HCEC 1CT (cell line): ENCODE measurements at regions not wholly inside any gene's neighbourhood (a gene's known extent, or its start where the extent isn't known, plus 50 kb on each side); places are given as distances from the start of the nearest gene placed in this dataset.

Experiments
- DNase-seq: peaks from one replicate; pipeline ENCODE4 v3.0.0-alpha.2; 2017

DNA sequence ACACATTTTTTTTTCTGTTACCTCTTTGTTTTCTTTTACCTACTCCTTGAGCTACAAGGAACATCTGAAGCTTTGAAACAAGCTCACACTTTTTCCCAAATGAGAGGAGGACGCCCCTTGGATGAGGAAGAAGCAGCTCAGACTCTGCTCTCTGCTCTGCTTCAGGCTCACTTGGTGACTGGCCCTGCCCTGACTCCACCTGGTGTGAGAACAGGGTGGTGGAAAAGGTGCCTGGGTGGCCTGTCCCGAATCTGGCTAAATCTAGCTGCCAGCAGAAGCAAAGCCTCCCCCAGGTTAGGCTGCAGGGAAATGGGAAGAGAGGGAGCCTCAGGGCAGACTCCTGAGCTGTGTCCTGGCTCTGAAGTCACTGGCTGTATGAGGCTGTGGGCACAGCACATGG lies 68.0 kb upstream of the CEACAM8 start:
- DNase-seq = no peak

DNA sequence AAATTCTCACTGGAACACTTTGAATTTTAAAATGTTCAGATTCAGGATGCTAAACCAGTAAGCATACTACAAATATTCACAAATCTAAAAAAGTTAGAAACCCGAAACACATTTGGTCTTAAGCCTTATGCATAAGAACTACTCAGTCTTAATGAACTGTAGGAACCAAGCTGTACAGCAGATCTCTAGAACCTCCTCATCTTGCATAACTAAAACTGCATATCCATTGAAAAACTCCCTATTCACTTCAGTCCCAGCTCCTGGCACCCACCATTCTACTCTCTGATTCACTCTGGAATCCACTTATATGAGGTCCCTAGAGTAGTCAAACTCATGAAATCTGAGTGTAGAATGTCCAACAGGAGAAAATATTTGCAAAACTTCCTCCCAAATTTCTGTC lies 65.6 kb upstream of the CEACAM8 start:
- no peak for DNase-seq

DNA sequence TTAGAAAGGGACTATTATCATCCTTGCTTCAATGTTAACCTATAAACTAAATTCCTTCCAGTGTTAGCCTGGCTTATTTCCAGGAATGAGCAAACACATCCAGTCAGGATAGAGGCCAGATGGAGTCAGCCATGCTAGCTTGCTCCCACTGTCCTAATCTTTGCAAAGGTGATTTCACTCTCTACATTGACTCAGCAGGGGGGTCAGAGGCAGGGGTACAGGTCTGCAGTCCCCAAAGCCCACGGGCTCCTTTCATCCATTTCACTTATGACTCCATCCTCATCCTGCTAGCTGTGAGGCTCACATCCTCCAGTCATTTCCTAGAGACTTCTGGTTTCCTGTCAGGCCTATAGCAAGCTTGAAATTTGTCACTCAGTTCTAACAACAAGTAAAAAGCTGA lies 63.4 kb upstream of the CEACAM8 start:
- no peak for DNase-seq

DNA sequence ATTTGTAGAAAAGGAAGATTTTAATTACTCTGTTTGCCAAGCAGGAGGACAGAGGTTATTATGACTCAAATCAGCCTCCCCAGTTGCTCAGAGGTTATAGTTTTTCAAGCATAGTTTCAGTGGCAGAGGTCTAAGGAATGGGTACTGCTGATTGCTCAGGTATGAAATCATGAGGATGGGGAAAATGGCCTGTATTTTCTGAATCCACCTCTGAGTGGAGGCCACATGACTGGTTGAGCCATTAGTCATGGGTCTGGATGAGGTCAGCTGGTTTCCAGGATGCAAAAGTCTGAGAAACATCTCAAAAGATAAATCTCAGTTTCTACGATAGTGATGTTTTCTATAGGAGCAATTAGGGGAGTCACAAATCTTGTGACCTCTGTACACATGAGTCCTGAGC lies 62.8 kb upstream of the CEACAM8 start:
- peak; percentile 21 for DNase-seq

DNA sequence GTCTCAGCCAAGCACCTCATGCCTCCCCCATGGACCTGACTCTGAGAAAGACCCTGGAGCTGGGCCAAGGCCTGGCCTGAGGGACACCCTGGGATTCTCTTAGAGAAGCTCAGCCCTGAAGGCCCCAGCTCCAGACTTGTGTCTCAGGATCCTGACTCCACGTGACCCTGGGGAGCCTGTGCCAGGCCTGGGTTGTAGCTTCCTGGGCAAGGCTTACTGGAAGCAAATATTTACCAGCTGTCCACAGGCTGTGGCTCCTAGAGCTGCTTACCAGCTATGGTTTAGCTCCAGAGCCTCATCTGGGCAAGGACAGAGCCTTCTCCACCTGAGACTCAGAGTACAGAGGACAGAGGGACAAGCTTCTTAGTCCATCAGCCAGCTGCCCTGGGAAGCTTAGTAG lies 61.0 kb upstream of the CEACAM8 start:
- DNase-seq = no peak

DNA sequence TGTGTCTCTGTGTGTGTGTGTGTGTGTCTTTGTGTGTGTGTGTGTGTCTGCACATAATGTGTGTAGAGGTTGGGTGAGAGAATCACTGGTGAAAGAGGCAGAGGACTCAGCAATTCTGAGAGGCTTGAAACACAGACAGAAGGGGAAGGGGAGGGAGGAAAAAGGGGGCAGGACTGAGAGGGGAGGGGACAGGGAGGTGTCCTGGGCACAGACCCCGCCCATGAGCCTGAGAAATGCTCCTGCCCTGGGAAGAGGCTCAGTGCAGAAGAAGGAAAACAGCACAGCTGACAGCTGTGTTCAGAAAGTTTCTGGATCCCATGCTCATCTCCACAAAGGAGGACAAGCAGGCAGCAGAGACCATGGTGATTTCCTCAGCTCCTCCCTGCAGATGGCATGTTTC lies 59.1 kb upstream of the CEACAM8 start:
- no peak for DNase-seq

DNA sequence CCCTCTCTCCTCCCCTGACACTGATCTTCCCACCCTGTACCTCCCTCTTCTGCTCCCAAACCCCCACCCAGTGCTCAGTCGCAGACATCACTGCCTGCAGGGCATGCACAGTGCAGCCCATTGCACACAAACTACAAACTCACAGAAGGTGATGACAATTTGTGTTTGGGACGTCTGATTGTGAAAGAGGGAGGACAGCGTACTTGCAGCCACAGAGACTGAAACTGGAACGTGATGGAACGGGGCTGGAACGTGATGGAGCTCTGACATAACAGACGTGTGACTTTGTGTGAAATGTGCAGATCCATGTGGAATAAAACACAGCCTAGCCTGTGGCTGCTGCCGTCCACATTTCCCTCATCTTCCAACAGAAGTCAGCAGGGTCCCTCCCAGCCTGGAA lies 57.3 kb upstream of the CEACAM8 start:
- DNase-seq = no peak
